ENCODE measurements at regions not wholly inside any gene's neighbourhood (a gene's known extent, or its start where the extent isn't known, plus 50 kb on each side); places are given as distances from the start of the nearest gene placed in this dataset.
"Not testable (repeated sequence)": the region's sequence is repeated elsewhere in the genome, so short reads cannot be mapped to it uniquely, and the experiment has no call there.

GRCh38 chr5:159571501-159572244 lies 241.4 kb upstream of the IL12B start:
- Histone ChIP-seq H3K4me2 (ENCODE audit: low read length) (no peak overlapping the region), H3K4me3 (ENCODE audit: low read length) (no peak overlapping the region), H3K27me3 (ENCODE audit: control insufficient read depth, insufficient read depth, low read length) (no peaks in the 10 kb centered on the region), H3K4me1 (ENCODE audit: control insufficient read depth, insufficient read depth, low read length) (no peaks in the 10 kb centered on the region), H3K9me3 (replicated peaks; ENCODE audit: low read length) (no peaks in the 10 kb centered on the region), H3K36me3 (ENCODE audit: insufficient read depth, low read length) (no peaks in the 10 kb centered on the region), H3K9ac (ENCODE audit: low read depth, low read length) (no peak overlapping the region)

- Histone ChIP-seq H3K4me1 (ENCODE audit: control insufficient read depth, insufficient read depth, low read length) (peaks cover 5% of the 10 kb centered on the region), H3K4me2 (ENCODE audit: low read length) (no peak overlapping the region), H3K9ac (ENCODE audit: low read depth, low read length) (no peak overlapping the region), H3K36me3 (ENCODE audit: insufficient read depth, low read length) (no peaks in the 10 kb centered on the region), H3K9me3 (replicated peaks; ENCODE audit: low read length) (no peaks in the 10 kb centered on the region), H3K4me3 (ENCODE audit: low read length) (no peak overlapping the region), H3K27me3 (ENCODE audit: control insufficient read depth, insufficient read depth, low read length) (no peaks in the 10 kb centered on the region)
These were observed 246.6 kb upstream of the IL12B start for GRCh38 chr5:159576902-159577301.

- Histone ChIP-seq H3K9ac (ENCODE audit: low read depth, low read length) (no peak overlapping the region), H3K27me3 (ENCODE audit: control insufficient read depth, insufficient read depth, low read length) (no peaks in the 10 kb centered on the region), H3K36me3 (ENCODE audit: insufficient read depth, low read length) (no peaks in the 10 kb centered on the region), H3K4me3 (ENCODE audit: low read length) (no peak overlapping the region), H3K4me2 (ENCODE audit: low read length) (peak overlapping the region; percentile 30), H3K4me1 (ENCODE audit: control insufficient read depth, insufficient read depth, low read length) (peaks cover 23% of the 10 kb centered on the region), H3K9me3 (replicated peaks; ENCODE audit: low read length) (no peaks in the 10 kb centered on the region)
These were observed 251.4 kb upstream of the IL12B start for GRCh38 chr5:159581502-159582249.

GRCh38 chr5:159582756-159583541 lies 252.7 kb upstream of the IL12B start:
- peaks cover under 1% of the 10 kb centered on the region for H3K27me3 ChIP-seq (ENCODE audit: control insufficient read depth, insufficient read depth, low read length)
- H3K9ac ChIP-seq (ENCODE audit: low read depth, low read length): no peak overlapping the region
- no peaks in the 10 kb centered on the region for H3K36me3 ChIP-seq (ENCODE audit: insufficient read depth, low read length)
- no peak overlapping the region for H3K4me3 ChIP-seq (ENCODE audit: low read length)
- no peaks in the 10 kb centered on the region for H3K9me3 ChIP-seq (replicated peaks; ENCODE audit: low read length)
- H3K4me1 ChIP-seq (ENCODE audit: control insufficient read depth, insufficient read depth, low read length): peaks cover 23% of the 10 kb centered on the region
- peak overlapping the region; percentile 30 for H3K4me2 ChIP-seq (ENCODE audit: low read length)

GRCh38 chr5:159586921-159587320 lies 256.6 kb upstream of the IL12B start:
- H3K9me3 ChIP-seq (replicated peaks; ENCODE audit: low read length): no peaks in the 10 kb centered on the region
- H3K4me2 ChIP-seq (ENCODE audit: low read length): no peak overlapping the region
- no peak overlapping the region for H3K4me3 ChIP-seq (ENCODE audit: low read length)
- H3K4me1 ChIP-seq (ENCODE audit: control insufficient read depth, insufficient read depth, low read length): peaks cover 18% of the 10 kb centered on the region
- no peak overlapping the region for H3K9ac ChIP-seq (ENCODE audit: low read depth, low read length)
- peaks cover 3% of the 10 kb centered on the region for H3K27me3 ChIP-seq (ENCODE audit: control insufficient read depth, insufficient read depth, low read length)
- no peaks in the 10 kb centered on the region for H3K36me3 ChIP-seq (ENCODE audit: insufficient read depth, low read length)

- Histone ChIP-seq H3K4me1 (ENCODE audit: control insufficient read depth, insufficient read depth, low read length) (peaks cover 4% of the 10 kb centered on the region), H3K36me3 (ENCODE audit: insufficient read depth, low read length) (no peaks in the 10 kb centered on the region)
These were observed 258.7 kb upstream of the IL12B start for GRCh38 chr5:159588941-159589340.

GRCh38 chr5:159593518-159594073 lies 263.3 kb upstream of the IL12B start:
- peaks cover 4% of the 10 kb centered on the region for H3K4me1 ChIP-seq (ENCODE audit: control insufficient read depth, insufficient read depth, low read length)
- H3K4me2 ChIP-seq (ENCODE audit: low read length): no peak overlapping the region
- no peaks in the 10 kb centered on the region for H3K36me3 ChIP-seq (ENCODE audit: insufficient read depth, low read length)
- H3K9me3 ChIP-seq (replicated peaks; ENCODE audit: low read length): no peaks in the 10 kb centered on the region
- no peak overlapping the region for H3K4me3 ChIP-seq (ENCODE audit: low read length)
- H3K27me3 ChIP-seq (ENCODE audit: control insufficient read depth, insufficient read depth, low read length): no peaks in the 10 kb centered on the region
- H3K9ac ChIP-seq (ENCODE audit: low read depth, low read length): no peak overlapping the region

More at GRCh38 chr5:159588941-159589340, 258.7 kb upstream of the IL12B start:
- Histone ChIP-seq H3K9me3 (replicated peaks; ENCODE audit: low read length) (no peaks in the 10 kb centered on the region), H3K9ac (ENCODE audit: low read depth, low read length) (no peak overlapping the region), H3K4me3 (ENCODE audit: low read length) (no peak overlapping the region), H3K4me2 (ENCODE audit: low read length) (no peak overlapping the region), H3K27me3 (ENCODE audit: control insufficient read depth, insufficient read depth, low read length) (peaks cover 3% of the 10 kb centered on the region)

- not testable (repeated sequence) for H3K36me3 ChIP-seq (ENCODE audit: insufficient read depth, low read length); H3K9me3 ChIP-seq (replicated peaks; ENCODE audit: low read length); H3K4me1 ChIP-seq (ENCODE audit: control insufficient read depth, insufficient read depth, low read length); H3K4me3 ChIP-seq (ENCODE audit: low read length); H3K4me2 ChIP-seq (ENCODE audit: low read length); H3K27me3 ChIP-seq (ENCODE audit: control insufficient read depth, insufficient read depth, low read length); H3K9ac ChIP-seq (ENCODE audit: low read depth, low read length)
These were observed 265.3 kb upstream of the IL12B start for GRCh38 chr5:159595561-159595960.

- Histone ChIP-seq H3K4me1 (ENCODE audit: control insufficient read depth, insufficient read depth, low read length) (peaks cover 14% of the 10 kb centered on the region), H3K9ac (ENCODE audit: low read depth, low read length) (no peak overlapping the region), H3K4me3 (ENCODE audit: low read length) (no peak overlapping the region), H3K9me3 (replicated peaks; ENCODE audit: low read length) (no peaks in the 10 kb centered on the region), H3K4me2 (ENCODE audit: low read length) (no peak overlapping the region), H3K36me3 (ENCODE audit: insufficient read depth, low read length) (no peaks in the 10 kb centered on the region), H3K27me3 (ENCODE audit: control insufficient read depth, insufficient read depth, low read length) (no peaks in the 10 kb centered on the region)
These were observed 270.9 kb upstream of the IL12B start for GRCh38 chr5:159601216-159601615.

GRCh38 chr5:159602434-159602833 lies 272.1 kb upstream of the IL12B start:
- peaks cover 11% of the 10 kb centered on the region for H3K4me1 ChIP-seq (ENCODE audit: control insufficient read depth, insufficient read depth, low read length)
- no peaks in the 10 kb centered on the region for H3K36me3 ChIP-seq (ENCODE audit: insufficient read depth, low read length)
- H3K27me3 ChIP-seq (ENCODE audit: control insufficient read depth, insufficient read depth, low read length): no peaks in the 10 kb centered on the region
- no peak overlapping the region for H3K4me3 ChIP-seq (ENCODE audit: low read length)
- no peaks in the 10 kb centered on the region for H3K9me3 ChIP-seq (replicated peaks; ENCODE audit: low read length)
- H3K4me2 ChIP-seq (ENCODE audit: low read length): no peak overlapping the region
- no peak overlapping the region for H3K9ac ChIP-seq (ENCODE audit: low read depth, low read length)

GRCh38 chr5:159605585-159605984 lies 275.3 kb upstream of the IL12B start:
- H3K36me3 ChIP-seq (ENCODE audit: insufficient read depth, low read length): no peaks in the 10 kb centered on the region
- no peaks in the 10 kb centered on the region for H3K27me3 ChIP-seq (ENCODE audit: control insufficient read depth, insufficient read depth, low read length)
- H3K4me2 ChIP-seq (ENCODE audit: low read length): no peak overlapping the region
- no peaks in the 10 kb centered on the region for H3K9me3 ChIP-seq (replicated peaks; ENCODE audit: low read length)
- no peak overlapping the region for H3K4me3 ChIP-seq (ENCODE audit: low read length)
- no peak overlapping the region for H3K9ac ChIP-seq (ENCODE audit: low read depth, low read length)
- peaks cover 16% of the 10 kb centered on the region for H3K4me1 ChIP-seq (ENCODE audit: control insufficient read depth, insufficient read depth, low read length)
